Erythroblast (primary cell): ENCODE measurements at regions not wholly inside any gene's neighbourhood (a gene's known extent, or its start where the extent isn't known, plus 50 kb on each side); places are given as distances from the start of the nearest gene placed in this dataset.

ENCODE experiments used
- GATA1 ChIP-seq: IDR thresholded peaks from 2 replicates; pipeline ENCODE4 v1.6.1; 2011; ENCODE audit warnings: low read depth, mild to moderate bottlenecking, control low read depth, low read length, moderate library complexity
- POLR2A ChIP-seq: IDR thresholded peaks from 2 replicates; pipeline ENCODE4 v1.6.1; 2011; ENCODE audit warnings: mild to moderate bottlenecking, low read length

GRCh38 chr5:104793031-104793754, 1230.6 kb upstream of the NUDT12 start:
- TF ChIP-seq POLR2A: no peak
- no peak for TF ChIP-seq GATA1
